ENCODE measurements at regions not wholly inside any gene's neighbourhood (a gene's known extent, or its start where the extent isn't known, plus 50 kb on each side); places are given as distances from the start of the nearest gene placed in this dataset.

- Histone ChIP-seq H3K56ac (ENCODE audit: extremely low read depth, insufficient read depth, low read length) (no peak overlapping the region), H4K8ac (ENCODE audit: low read depth in 2 of 2, low read length in 2 of 2) (no peak overlapping the region), H2AK9ac (replicated peaks; ENCODE audit: low read depth, low read length, poor library complexity) (no peak overlapping the region), H3K4me2 (ENCODE audit: low read depth, low read length) (no peak overlapping the region), H3K27me3 (ENCODE audit: control insufficient read depth, insufficient read depth, low read length) (no peaks in the 10 kb centered on the region), H3K79me1 (ENCODE audit: low read depth in 1 of 2, low read length in 2 of 2) (no peaks in the 10 kb centered on the region), H4K91ac (ENCODE audit: insufficient read depth, low read depth, low read length) (no peak overlapping the region), H3K4ac (ENCODE audit: low read depth, low read length) (no peak overlapping the region), H4K5ac (ENCODE audit: low read depth, low read length) (no peak overlapping the region), H3K36me3 (ENCODE audit: control insufficient read depth, insufficient read depth, low read length) (no peaks in the 10 kb centered on the region), H3K4me1 (ENCODE audit: control insufficient read depth, insufficient read depth, low read length) (no peaks in the 10 kb centered on the region), H3K9me3 (ENCODE audit: control insufficient read depth, insufficient read depth, low read length) (peaks cover 2% of the 10 kb centered on the region; the same call in 1 of the 2 replicates), H4K20me1 (ENCODE audit: insufficient read depth, low read length) (no peaks in the 10 kb centered on the region), H2BK20ac (ENCODE audit: low read depth, low read length) (no peak overlapping the region), H3K18ac (ENCODE audit: low read depth, low read length) (no peak overlapping the region), H2BK5ac (ENCODE audit: low read depth, low read length, poor library complexity, severe bottlenecking) (no peak overlapping the region), H2AK5ac (ENCODE audit: low read depth, low read length) (no peak overlapping the region), H2AFZ (replicated peaks; ENCODE audit: low read length, poor library complexity) (no peak overlapping the region), H2BK120ac (ENCODE audit: low read depth, low read length) (no peak overlapping the region), H3K4me3 (ENCODE audit: insufficient read depth, low read depth, low read length) (no peak overlapping the region), H2BK15ac (ENCODE audit: low read depth, low read length) (no peak overlapping the region), H3K14ac (replicated peaks; ENCODE audit: low read depth, low read length) (no peak overlapping the region), H3K9ac (ENCODE audit: low read depth, low read length) (no peak overlapping the region), H3K27ac (ENCODE audit: insufficient read depth, low read length) (no peak overlapping the region), H3K9me1 (ENCODE audit: insufficient read depth, low read length) (no peaks in the 10 kb centered on the region), H3K23ac (ENCODE audit: low read depth, low read length) (no peak overlapping the region)
- intact Hi-C loops (cut with micrococcal nuclease) (no loop called here), dilution Hi-C loops (cut with HindIII; ENCODE audit: low sequenced_read_pairs, unreplicated experiment) (no loop called here), in situ Hi-C loops (cut with MboI; ENCODE audit: low sequenced_read_pairs) (no loop called here)
- ATAC-seq (ENCODE audit: low read depth) (no peak), DNase-seq (no peak)
- ChIA-PET CTCF (interaction anchor here (0.6 kb wide), 1 partner anchor 23 kb away, joined by 3 read pairs; no protein-coding TSS in a partner anchor), POLR2A (ENCODE audit: unreplicated experiment) (no interaction called here)
- 84% methylated on average over 2 of the region's 8 CpGs; no CpG with 5 or more reads in 1 of the 2 experiments for WGBS, 2 experiments (ENCODE audit: extremely low coverage in 2 of 2, insufficient read length in 1 of 2)
- no TSS peak for BruUV-seq (replicated peaks)
- TF ChIP-seq RAD21 (IDR thresholded peaks at IDR 0.05; ENCODE audit: low read length): no peak
- TF ChIP-seq BHLHE40 (IDR thresholded peaks at IDR 0.05; ENCODE audit: low read depth, low read length): no peak
Measured at GRCh38 chr16:74071996-74072535, 224.5 kb upstream of the PSMD7 start.
